Activated naive CD4-positive, alpha-beta T cell treated with anti-CD3 and anti-CD28 coated beads, Interleukin-2, amount 50 U/mL, for 24 hours (primary cell): ENCODE measurements at regions not wholly inside any gene's neighbourhood (a gene's known extent, or its start where the extent isn't known, plus 50 kb on each side); places are given as distances from the start of the nearest gene placed in this dataset.

Experiments
- H3K27ac Mint-ChIP-seq: one replicate; pipeline ENCODE4 v1.8.0; 2021; ENCODE audit warnings: mild to moderate bottlenecking, mixed read lengths
- H3K27me3 Mint-ChIP-seq: one replicate; pipeline ENCODE4 v1.8.0; 2021; ENCODE audit warnings: mixed read lengths
- H3K36me3 Mint-ChIP-seq: one replicate; pipeline ENCODE4 v1.8.0; 2021; ENCODE audit warnings: mixed read lengths
- H3K4me1 Mint-ChIP-seq: one replicate; pipeline ENCODE4 v1.8.0; 2021; ENCODE audit warnings: mixed read lengths
- H3K4me3 Mint-ChIP-seq: one replicate; pipeline ENCODE4 v1.8.0; 2021; ENCODE audit warnings: mild to moderate bottlenecking, mixed read lengths
- H3K9me3 Mint-ChIP-seq: one replicate; pipeline ENCODE4 v1.8.0; 2021; ENCODE audit warnings: mixed read lengths

- Mint-ChIP-seq H3K27me3 (peaks cover 9% of the 10 kb centered on the region), H3K9me3 (peaks cover 3% of the 10 kb centered on the region), H3K36me3 (peaks cover under 1% of the 10 kb centered on the region), H3K4me1 (no peaks in the 10 kb centered on the region), H3K4me3 (no peak overlapping the region), H3K27ac (no peak overlapping the region)
Observed at GRCh38 chr12:46884362-46884761, 58.6 kb upstream of the SLC38A4 start.

- Mint-ChIP-seq H3K36me3 (no peaks in the 10 kb centered on the region), H3K27ac (no peak overlapping the region), H3K9me3 (no peaks in the 10 kb centered on the region), H3K27me3 (no peaks in the 10 kb centered on the region), H3K4me1 (no peaks in the 10 kb centered on the region), H3K4me3 (no peak overlapping the region)
Observed at GRCh38 chr12:46886541-46887041, 60.8 kb upstream of the SLC38A4 start.

- no peaks in the 10 kb centered on the region for H3K4me1 Mint-ChIP-seq
- H3K4me3 Mint-ChIP-seq, result no peak overlapping the region
- no peaks in the 10 kb centered on the region for H3K9me3 Mint-ChIP-seq
- H3K27me3 Mint-ChIP-seq, result peaks cover 6% of the 10 kb centered on the region
- no peaks in the 10 kb centered on the region for H3K36me3 Mint-ChIP-seq
- no peak overlapping the region for H3K27ac Mint-ChIP-seq
Observed at GRCh38 chr12:46887870-46888269, 62.1 kb upstream of the SLC38A4 start.

GRCh38 chr12:46888568-46888967 is 62.8 kb upstream of the SLC38A4 start:
- H3K27ac Mint-ChIP-seq, result no peak overlapping the region
- H3K4me1 Mint-ChIP-seq, result no peaks in the 10 kb centered on the region
- H3K4me3 Mint-ChIP-seq, result no peak overlapping the region
- peaks cover 7% of the 10 kb centered on the region for H3K27me3 Mint-ChIP-seq
- no peaks in the 10 kb centered on the region for H3K9me3 Mint-ChIP-seq
- no peaks in the 10 kb centered on the region for H3K36me3 Mint-ChIP-seq

GRCh38 chr12:46891306-46891705 is 65.5 kb upstream of the SLC38A4 start:
- no peaks in the 10 kb centered on the region for H3K4me1 Mint-ChIP-seq
- no peak overlapping the region for H3K4me3 Mint-ChIP-seq
- H3K27ac Mint-ChIP-seq, result no peak overlapping the region
- H3K9me3 Mint-ChIP-seq, result no peaks in the 10 kb centered on the region
- H3K36me3 Mint-ChIP-seq, result no peaks in the 10 kb centered on the region
- peaks cover 8% of the 10 kb centered on the region for H3K27me3 Mint-ChIP-seq

GRCh38 chr12:46892034-46892705 is 66.4 kb upstream of the SLC38A4 start:
- peaks cover 8% of the 10 kb centered on the region for H3K27me3 Mint-ChIP-seq
- H3K4me3 Mint-ChIP-seq, result no peak overlapping the region
- peaks cover 2% of the 10 kb centered on the region for H3K36me3 Mint-ChIP-seq
- H3K27ac Mint-ChIP-seq, result no peak overlapping the region
- peaks cover 4% of the 10 kb centered on the region for H3K4me1 Mint-ChIP-seq
- peaks cover 4% of the 10 kb centered on the region for H3K9me3 Mint-ChIP-seq

GRCh38 chr12:46892887-46893286 is 67.1 kb upstream of the SLC38A4 start:
- H3K9me3 Mint-ChIP-seq, result peaks cover 4% of the 10 kb centered on the region

GRCh38 chr12:46893434-46893833 is 67.6 kb upstream of the SLC38A4 start:
- Mint-ChIP-seq H3K36me3 (peaks cover 2% of the 10 kb centered on the region), H3K4me3 (no peak overlapping the region), H3K4me1 (peaks cover 12% of the 10 kb centered on the region), H3K27ac (no peak overlapping the region), H3K27me3 (peaks cover 8% of the 10 kb centered on the region), H3K9me3 (peaks cover 4% of the 10 kb centered on the region)

More at GRCh38 chr12:46892887-46893286, 67.1 kb upstream of the SLC38A4 start:
- peaks cover 2% of the 10 kb centered on the region for H3K36me3 Mint-ChIP-seq
- H3K27me3 Mint-ChIP-seq, result peaks cover 8% of the 10 kb centered on the region
- H3K4me1 Mint-ChIP-seq, result peaks cover 8% of the 10 kb centered on the region
- no peak overlapping the region for H3K27ac Mint-ChIP-seq
- no peak overlapping the region for H3K4me3 Mint-ChIP-seq

- Mint-ChIP-seq H3K4me3 (no peak overlapping the region), H3K36me3 (peaks cover 2% of the 10 kb centered on the region), H3K27ac (no peak overlapping the region), H3K27me3 (peaks cover 8% of the 10 kb centered on the region), H3K9me3 (peaks cover 4% of the 10 kb centered on the region), H3K4me1 (peaks cover 22% of the 10 kb centered on the region)
Observed at GRCh38 chr12:46895726-46896125, 69.9 kb upstream of the SLC38A4 start.

GRCh38 chr12:46896680-46897079 is 70.9 kb upstream of the SLC38A4 start:
- peaks cover 25% of the 10 kb centered on the region for H3K4me1 Mint-ChIP-seq
- no peak overlapping the region for H3K4me3 Mint-ChIP-seq
- peaks cover 2% of the 10 kb centered on the region for H3K36me3 Mint-ChIP-seq
- H3K27me3 Mint-ChIP-seq, result peaks cover 8% of the 10 kb centered on the region
- H3K9me3 Mint-ChIP-seq, result peaks cover 4% of the 10 kb centered on the region
- no peak overlapping the region for H3K27ac Mint-ChIP-seq

- no peak overlapping the region for H3K4me3 Mint-ChIP-seq
- H3K36me3 Mint-ChIP-seq, result peaks cover 2% of the 10 kb centered on the region
- H3K4me1 Mint-ChIP-seq, result peaks cover 25% of the 10 kb centered on the region
- H3K9me3 Mint-ChIP-seq, result peaks cover 4% of the 10 kb centered on the region
- H3K27ac Mint-ChIP-seq, result no peak overlapping the region
- H3K27me3 Mint-ChIP-seq, result peaks cover 1% of the 10 kb centered on the region
Observed at GRCh38 chr12:46898152-46898931, 72.5 kb upstream of the SLC38A4 start.

GRCh38 chr12:46898989-46899388 is 73.2 kb upstream of the SLC38A4 start:
- H3K4me3 Mint-ChIP-seq, result no peak overlapping the region
- H3K9me3 Mint-ChIP-seq, result peaks cover 4% of the 10 kb centered on the region
- H3K36me3 Mint-ChIP-seq, result peaks cover 2% of the 10 kb centered on the region
- H3K27me3 Mint-ChIP-seq, result peaks cover 1% of the 10 kb centered on the region
- peaks cover 25% of the 10 kb centered on the region for H3K4me1 Mint-ChIP-seq
- no peak overlapping the region for H3K27ac Mint-ChIP-seq

GRCh38 chr12:46900734-46901463 is 75.1 kb upstream of the SLC38A4 start:
- no peak overlapping the region for H3K27ac Mint-ChIP-seq
- no peaks in the 10 kb centered on the region for H3K27me3 Mint-ChIP-seq
- peaks cover 2% of the 10 kb centered on the region for H3K36me3 Mint-ChIP-seq
- peaks cover 4% of the 10 kb centered on the region for H3K9me3 Mint-ChIP-seq
- peaks cover 25% of the 10 kb centered on the region for H3K4me1 Mint-ChIP-seq
- H3K4me3 Mint-ChIP-seq, result no peak overlapping the region

GRCh38 chr12:46901464-46902205 is 75.8 kb upstream of the SLC38A4 start:
- Mint-ChIP-seq H3K4me1 (peaks cover 25% of the 10 kb centered on the region), H3K27ac (no peak overlapping the region), H3K9me3 (peaks cover 4% of the 10 kb centered on the region), H3K27me3 (peaks cover 2% of the 10 kb centered on the region), H3K36me3 (peaks cover 2% of the 10 kb centered on the region), H3K4me3 (no peak overlapping the region)

GRCh38 chr12:46903058-46903457 is 77.3 kb upstream of the SLC38A4 start:
- Mint-ChIP-seq H3K4me3 (no peak overlapping the region), H3K36me3 (no peaks in the 10 kb centered on the region), H3K27ac (no peak overlapping the region), H3K4me1 (peaks cover 15% of the 10 kb centered on the region), H3K27me3 (peaks cover 5% of the 10 kb centered on the region), H3K9me3 (no peaks in the 10 kb centered on the region)
